HepG2 (cell line): ENCODE measurements at regions not wholly inside any gene's neighbourhood (a gene's known extent, or its start where the extent isn't known, plus 50 kb on each side); places are given as distances from the start of the nearest gene placed in this dataset.

ENCODE experiments used
- ATAC-seq: fragments of 200-7000 bp; cut with Tn5 transposase; 3 replicates; pipeline ENCODE4 v1.9.1; 2020; ENCODE audit warnings: mild to moderate bottlenecking, moderate library complexity
- BruUV-seq: library from RNA; stranded (reverse); fragments of 400-500 nt; replicated peaks from 2 replicates; lab custom pipeline; 2021; lab: Mats Ljungman, UMichigan
- CTCF ChIA-PET: fragments of 300-600 bp; formaldehyde crosslinking; extraction: SDS; loops from one replicate; lab custom pipeline; 2021; ENCODE audit warnings: low total read pairs, inconsistent platforms, low intra/inter-chr PET ratio; lab: Yijun Ruan, JAX
- POLR2A ChIA-PET: fragments of 350-600 bp; sonication (Branson Sonifier 250); formaldehyde crosslinking; loops from one replicate; lab custom pipeline; 2020; ENCODE audit warnings: antibody characterized with exemption, inconsistent platforms; lab: Yijun Ruan, JAX
- DNase-seq: peaks from one replicate; pipeline ENCODE4 v3.0.0-alpha.2; 2015; ENCODE audit warnings: low spot score
- FAIRE-seq: peaks from 3 replicates; lab custom pipeline; 2011; peaks lifted over from hg19 to GRCh38; lab: Jason Lieb, UNC
- H2AFZ ChIP-seq: one replicate; pipeline ENCODE4 v1.6.1; 2011; ENCODE audit warnings: low read length, inconsistent platforms
- H3K27ac ChIP-seq: fragments of 300-600 bp; 3 replicates; pipeline ENCODE4 v1.8.0; 2011; ENCODE audit warnings: mixed run types, mild to moderate bottlenecking, mixed read lengths, low read length, inconsistent platforms; ENCODE audit not compliant: insufficient read depth; ENCODE audit errors: extremely low read length
- H3K27me3 ChIP-seq, 2 experiments: fragments of 200-600 bp in 1 of 2; 2 replicates in 1 of 2; 3 replicates in 1 of 2; pipeline versions ENCODE4 v1.6.0 to v1.8.0; 2011; ENCODE audit warnings: low read length in 2 of 2, mild to moderate bottlenecking in 2 of 2, moderate library complexity in 2 of 2, inconsistent platforms in 1 of 2; ENCODE audit not compliant: insufficient read depth in 2 of 2, control insufficient read depth in 1 of 2
- H3K36me3 ChIP-seq, 2 experiments: fragments of 200-600 bp in 1 of 2; replicated peaks in 1 of 2; 2 replicates in 1 of 2; 3 replicates in 1 of 2; pipeline versions ENCODE4 v1.5.1 to v1.8.0; 2011; ENCODE audit warnings: low read length in 2 of 2, inconsistent platforms in 1 of 2; ENCODE audit not compliant: insufficient read depth in 2 of 2, control insufficient read depth in 1 of 2
- H3K4me1 ChIP-seq: 2 replicates; pipeline ENCODE4 v1.5.1; 2012; ENCODE audit warnings: low read length, inconsistent platforms; ENCODE audit not compliant: insufficient read depth
- H3K4me2 ChIP-seq: 2 replicates; pipeline ENCODE4 v1.6.0; 2011; ENCODE audit warnings: low read depth, low read length, inconsistent platforms
- H3K4me3 ChIP-seq, 3 experiments: fragments of 200-600 bp in 1 of 3; sonication (generic), shearing (Covaris generic) in 1 of 3; replicated peaks in 1 of 3; 2 replicates each; pipeline ENCODE4 v1.5.1; 2011 to 2016; ENCODE audit warnings: low read length in 3 of 3, inconsistent platforms in 2 of 3, low read depth in 2 of 3, mild to moderate bottlenecking in 2 of 3, control low read depth in 1 of 3, mixed read lengths in 1 of 3; ENCODE audit not compliant: insufficient read depth in 1 of 3
- H3K79me2 ChIP-seq: one replicate; pipeline ENCODE4 v1.6.1; 2011; ENCODE audit warnings: low read length, inconsistent platforms; ENCODE audit not compliant: insufficient read depth
- H3K9ac ChIP-seq: 2 replicates; pipeline ENCODE4 v1.6.0; 2011; ENCODE audit warnings: mild to moderate bottlenecking, low read depth, low read length, inconsistent platforms; ENCODE audit not compliant: insufficient read depth
- H3K9me3 ChIP-seq: 2 replicates; pipeline ENCODE4 v1.5.1; 2012; ENCODE audit warnings: mild to moderate bottlenecking, low read length
- H4K20me1 ChIP-seq: 2 replicates; pipeline ENCODE4 v1.6.0; 2011; ENCODE audit warnings: inconsistent platforms, mild to moderate bottlenecking, low read length, moderate library complexity; ENCODE audit not compliant: insufficient read depth
- CENPT ChIP-seq: sonication (generic); formaldehyde crosslinking; IDR thresholded peaks from 2 replicates; pipeline ENCODE4 v1.8.0; 2022; ENCODE audit warnings: low read depth, mild to moderate bottlenecking, moderate library complexity, missing genetic modification reagents
- ETV6 ChIP-seq: sonication (generic); formaldehyde crosslinking; conservative IDR thresholded peaks from 2 replicates; pipeline ENCODE4 v1.4.0; 2020; ENCODE audit warnings: missing genetic modification reagents
- FOSL2 ChIP-seq: sonication (generic); formaldehyde crosslinking; IDR thresholded peaks from 2 replicates; pipeline ENCODE4 v1.4.0; 2020; ENCODE audit warnings: missing genetic modification reagents
- HNRNPLL ChIP-seq: fragments of 200-400 bp; formaldehyde crosslinking; IDR thresholded peaks from 2 replicates; pipeline ENCODE4 v1.6.1; 2017; ENCODE audit warnings: mild to moderate bottlenecking, low read depth, low read length; ENCODE audit not compliant: poor library complexity, severe bottlenecking
- HOXA7 ChIP-seq: sonication (generic); formaldehyde crosslinking; IDR thresholded peaks from 2 replicates; pipeline ENCODE4 v1.8.1; 2022; ENCODE audit warnings: mild to moderate bottlenecking, missing genetic modification reagents, moderate library complexity
- IKZF1 ChIP-seq: fragments of 450-650 bp; IDR thresholded peaks from 2 replicates; pipeline ENCODE4 v1.7.1; 2016
- KDM1A ChIP-seq: IDR thresholded peaks from 2 replicates; pipeline ENCODE4 v1.6.1; 2016; ENCODE audit warnings: missing compliant biosample characterization
- KDM3A ChIP-seq: IDR thresholded peaks from 2 replicates; pipeline ENCODE4 v1.6.1; 2018; ENCODE audit warnings: low read depth, missing compliant biosample characterization
- KLF6 ChIP-seq: IDR thresholded peaks from 2 replicates; pipeline ENCODE4 v1.8.0; 2016; ENCODE audit warnings: missing biosample characterization, missing genetic modification reagents
- REST ChIP-seq, 2 experiments: IDR thresholded peaks; 2 replicates each; pipeline ENCODE4 v1.6.1; 2011 to 2012; ENCODE audit warnings: low read length in 2 of 2, borderline replicate concordance in 1 of 2, low read depth in 1 of 2, mild to moderate bottlenecking in 1 of 2, moderate library complexity in 1 of 2
- SIX4 ChIP-seq: sonication (generic); formaldehyde crosslinking; IDR thresholded peaks from 2 replicates; pipeline ENCODE4 v1.4.0; 2020; ENCODE audit warnings: missing genetic modification reagents
- ZNF121 ChIP-seq: sonication (generic); formaldehyde crosslinking; IDR thresholded peaks from 2 replicates; pipeline ENCODE4 v1.5.0; 2020; ENCODE audit warnings: mild to moderate bottlenecking, missing genetic modification reagents
- ZNF460 ChIP-seq: sonication (generic); formaldehyde crosslinking; IDR thresholded peaks from 2 replicates; pipeline ENCODE4 v1.5.1; 2020; ENCODE audit warnings: missing genetic modification reagents, mild to moderate bottlenecking, borderline replicate concordance
- ZNF607 ChIP-seq: sonication (generic); formaldehyde crosslinking; IDR thresholded peaks from 2 replicates; pipeline ENCODE4 v1.5.1; 2020; ENCODE audit warnings: missing genetic modification reagents, mild to moderate bottlenecking, borderline replicate concordance
- ZNF609 ChIP-seq: sonication (generic); formaldehyde crosslinking; IDR thresholded peaks from 2 replicates; pipeline ENCODE4 v1.4.0; 2020; ENCODE audit warnings: mild to moderate bottlenecking, missing genetic modification reagents, borderline replicate concordance
- ZNF670 ChIP-seq: sonication (generic); formaldehyde crosslinking; IDR thresholded peaks from 2 replicates; pipeline ENCODE4 v1.8.0; 2022; ENCODE audit warnings: mild to moderate bottlenecking, missing genetic modification reagents, borderline replicate concordance
- ZNF773 ChIP-seq: sonication (generic); formaldehyde crosslinking; IDR thresholded peaks from 2 replicates; pipeline ENCODE4 v1.4.0; 2020; ENCODE audit warnings: missing genetic modification reagents, borderline replicate concordance
- ZNF776 ChIP-seq: sonication (generic); formaldehyde crosslinking; IDR thresholded peaks from 2 replicates; pipeline ENCODE4 v1.4.0; 2020; ENCODE audit warnings: mild to moderate bottlenecking, missing genetic modification reagents
- WGBS: methylation state at CpG from one replicate; pipeline ENCODE4 v1.1.6; 2017; ENCODE audit warnings: low lambda C conversion rate; 5-methylcytosine and 5-hydroxymethylcytosine counted together
- in situ Hi-C: cut with HindIII; loops from 2 replicates; pipeline ENCODE4 v1.10.0; 2017; ENCODE audit warnings: low pct_unique_long_range_greater_than_20kb; ENCODE audit not compliant: extremely low pct_ligation_motif_present
- intact Hi-C: fragments of 100-400 bp; cut with micrococcal nuclease; formaldehyde crosslinking; loops from one replicate; pipeline ENCODE4 v1.10.0; 2022; ENCODE audit not compliant: unreplicated experiment

- TF ChIP-seq REST (IDR thresholded peaks at IDR 0.05; ENCODE audit: borderline replicate concordance in 1 of 2, low read depth in 1 of 2, low read length in 2 of 2) (no peak), ZNF773 (CRISPR knock-in tag) (no peak), ZNF670 (no peak)
Measured at GRCh38 chr2:140079038-140079437, 1298.8 kb upstream of the NXPH2 start (continued).

GRCh38 chr2:140076164-140076563 is 1296.0 kb upstream of the NXPH2 start:
- H3K9ac ChIP-seq = no peak overlapping the region
- FAIRE-seq = no peak
- no peaks in the 10 kb centered on the region for H3K27me3 ChIP-seq
- H3K4me2 ChIP-seq = no peak overlapping the region
- H3K4me1 ChIP-seq = no peaks in the 10 kb centered on the region
- no peak overlapping the region for H3K27ac ChIP-seq
- no peaks in the 10 kb centered on the region for H3K79me2 ChIP-seq
- no peak overlapping the region for H3K4me3 ChIP-seq
- no TSS peak for BruUV-seq
- H2AFZ ChIP-seq = no peak overlapping the region
- ChIA-PET POLR2A (no interaction called here), CTCF (no interaction called here)
- no peaks in the 10 kb centered on the region for H3K36me3 ChIP-seq
- no peaks in the 10 kb centered on the region for H4K20me1 ChIP-seq
- TF ChIP-seq KLF6 (CRISPR knock-in tag) (no peak), CENPT (CRISPR knock-in tag) (no peak), ZNF607 (no peak), SIX4 (CRISPR knock-in tag) (no peak), ZNF776 (CRISPR knock-in tag) (no peak), ZNF121 (no peak), FOSL2 (CRISPR knock-in tag) (no peak), KDM3A (CRISPR knock-in tag) (no peak), ZNF460 (CRISPR knock-in tag) (no peak), KDM1A (CRISPR knock-in tag) (no peak), HNRNPLL (no peak), ETV6 (CRISPR knock-in tag) (no peak), ZNF609 (CRISPR knock-in tag) (no peak), IKZF1 (no peak), HOXA7 (no peak)
- 14% methylated on average over 2 of the region's 2 CpGs for whole genome bisulfite sequencing
- H3K9me3 ChIP-seq = no peaks in the 10 kb centered on the region
- intact Hi-C loops (no loop called here), in situ Hi-C loops (no loop called here)
- no peak for ATAC-seq
- DNase-seq = no peak
